Left ventricle myocardium inferior (tissue), 1 donor: ENCODE measurements at regions not wholly inside any gene's neighbourhood (a gene's known extent, or its start where the extent isn't known, plus 50 kb on each side); places are given as distances from the start of the nearest gene placed in this dataset.
"Not testable (repeated sequence)": the region's sequence is repeated elsewhere in the genome, so short reads cannot be mapped to it uniquely, and the experiment has no call there.

Experiments
- DNase-seq: peaks from one replicate; pipeline ENCODE4 v3.0.0-alpha.2; 2020
- H3K27ac ChIP-seq: fragments of 200-600 bp; replicated peaks from 2 replicates; pipeline ENCODE4 v1.8.0; 2021
- H3K27me3 ChIP-seq: fragments of 200-600 bp; 2 replicates; pipeline ENCODE4 v1.8.0; 2021; ENCODE audit warnings: low read depth
- H3K36me3 ChIP-seq: fragments of 200-600 bp; 2 replicates; pipeline ENCODE4 v1.8.0; 2021
- H3K4me1 ChIP-seq: fragments of 200-600 bp; 2 replicates; pipeline ENCODE4 v1.8.0; 2021
- H3K4me3 ChIP-seq: fragments of 200-600 bp; 2 replicates; pipeline ENCODE4 v1.8.0; 2021; ENCODE audit warnings: mild to moderate bottlenecking, moderate library complexity
- H3K9me3 ChIP-seq: fragments of 200-600 bp; replicated peaks from 2 replicates; pipeline ENCODE4 v1.8.0; 2021
- intact Hi-C: fragments of 100-400 bp; cut with micrococcal nuclease; formaldehyde crosslinking; loops from one replicate; pipeline ENCODE4 v1.11.0; 2022
- TF ChIP-seq, protein P1 (sequence below): fragments of 200-600 bp; IDR thresholded peaks from 2 replicates; pipeline ENCODE4 v1.8.0; 2021; ENCODE audit warnings: antibody characterized with exemption, mild to moderate bottlenecking, borderline replicate concordance
- donor health status: DM: no; HTN: yes; CAD: no; lungs with severe emphysema.

DNA sequence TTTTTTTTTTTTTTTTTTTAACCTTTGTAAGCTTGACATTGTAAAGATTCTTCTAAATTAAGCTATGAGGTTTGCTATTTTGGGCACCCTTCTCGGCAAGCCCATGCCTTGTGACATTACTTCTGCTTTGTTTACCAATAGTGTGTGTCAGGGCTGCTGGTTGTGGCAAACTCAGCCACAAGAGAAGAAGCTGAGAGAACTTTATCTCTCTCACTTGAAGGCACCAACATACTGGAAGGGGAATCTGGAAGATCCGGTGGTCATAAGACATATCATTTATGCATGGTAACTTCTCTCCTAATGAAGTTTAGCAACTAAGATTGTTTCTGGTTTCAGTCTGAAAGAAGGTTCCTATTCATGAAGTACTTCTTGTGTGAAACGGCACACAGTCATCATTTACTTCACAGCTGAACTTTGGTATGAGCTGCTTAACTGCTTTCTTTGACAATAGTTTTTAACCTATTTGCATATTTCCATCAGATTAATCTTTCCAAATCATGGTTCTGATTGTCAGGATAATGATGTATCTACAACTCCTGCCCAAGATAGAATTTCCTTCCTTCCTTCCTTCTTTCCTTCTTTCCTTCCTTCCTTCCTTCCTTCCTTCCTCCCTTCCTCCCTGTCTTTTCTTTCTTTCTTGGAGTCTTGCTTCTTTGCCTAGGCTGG lies 189.3 kb downstream of the NFKBIZ start:
- peaks cover 20% of the 10 kb centered on the region for H3K9me3 ChIP-seq
- intact Hi-C loops, result no loop called here
- TF ChIP-seq, protein P1, sequence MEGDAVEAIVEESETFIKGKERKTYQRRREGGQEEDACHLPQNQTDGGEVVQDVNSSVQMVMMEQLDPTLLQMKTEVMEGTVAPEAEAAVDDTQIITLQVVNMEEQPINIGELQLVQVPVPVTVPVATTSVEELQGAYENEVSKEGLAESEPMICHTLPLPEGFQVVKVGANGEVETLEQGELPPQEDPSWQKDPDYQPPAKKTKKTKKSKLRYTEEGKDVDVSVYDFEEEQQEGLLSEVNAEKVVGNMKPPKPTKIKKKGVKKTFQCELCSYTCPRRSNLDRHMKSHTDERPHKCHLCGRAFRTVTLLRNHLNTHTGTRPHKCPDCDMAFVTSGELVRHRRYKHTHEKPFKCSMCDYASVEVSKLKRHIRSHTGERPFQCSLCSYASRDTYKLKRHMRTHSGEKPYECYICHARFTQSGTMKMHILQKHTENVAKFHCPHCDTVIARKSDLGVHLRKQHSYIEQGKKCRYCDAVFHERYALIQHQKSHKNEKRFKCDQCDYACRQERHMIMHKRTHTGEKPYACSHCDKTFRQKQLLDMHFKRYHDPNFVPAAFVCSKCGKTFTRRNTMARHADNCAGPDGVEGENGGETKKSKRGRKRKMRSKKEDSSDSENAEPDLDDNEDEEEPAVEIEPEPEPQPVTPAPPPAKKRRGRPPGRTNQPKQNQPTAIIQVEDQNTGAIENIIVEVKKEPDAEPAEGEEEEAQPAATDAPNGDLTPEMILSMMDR, result no peak
- no peaks in the 10 kb centered on the region for H3K4me1 ChIP-seq
- DNase-seq, result no peak
- H3K27me3 ChIP-seq, result no peaks in the 10 kb centered on the region
- no peak overlapping the region for H3K4me3 ChIP-seq
- H3K27ac ChIP-seq, result no peak overlapping the region
- H3K36me3 ChIP-seq, result no peaks in the 10 kb centered on the region

DNA sequence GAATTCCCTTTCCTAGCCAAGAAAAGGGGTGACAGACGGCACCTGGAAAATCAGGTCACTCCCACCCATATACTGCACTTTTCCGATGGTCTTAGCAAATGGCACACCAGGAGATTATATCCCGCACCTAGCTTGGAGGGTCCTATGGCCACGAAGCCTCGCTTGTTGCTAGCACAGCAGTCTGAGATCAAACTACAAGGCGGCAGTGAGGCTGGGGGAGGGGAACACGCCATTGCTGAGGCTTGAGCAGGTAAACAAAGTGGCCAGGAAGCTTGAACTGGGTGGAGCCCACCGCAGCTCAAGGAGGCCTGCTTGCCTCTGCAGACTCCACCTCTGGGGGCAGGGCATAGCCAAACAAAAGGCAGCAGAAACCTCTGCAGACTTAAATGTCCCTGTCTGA lies 190.8 kb downstream of the NFKBIZ start:
- H3K27me3 ChIP-seq, H3K36me3 ChIP-seq, H3K27ac ChIP-seq, DNase-seq, H3K4me3 ChIP-seq, H3K4me1 ChIP-seq, intact Hi-C loops: not testable (repeated sequence)
- H3K9me3 ChIP-seq, result peaks cover 28% of the 10 kb centered on the region

DNA sequence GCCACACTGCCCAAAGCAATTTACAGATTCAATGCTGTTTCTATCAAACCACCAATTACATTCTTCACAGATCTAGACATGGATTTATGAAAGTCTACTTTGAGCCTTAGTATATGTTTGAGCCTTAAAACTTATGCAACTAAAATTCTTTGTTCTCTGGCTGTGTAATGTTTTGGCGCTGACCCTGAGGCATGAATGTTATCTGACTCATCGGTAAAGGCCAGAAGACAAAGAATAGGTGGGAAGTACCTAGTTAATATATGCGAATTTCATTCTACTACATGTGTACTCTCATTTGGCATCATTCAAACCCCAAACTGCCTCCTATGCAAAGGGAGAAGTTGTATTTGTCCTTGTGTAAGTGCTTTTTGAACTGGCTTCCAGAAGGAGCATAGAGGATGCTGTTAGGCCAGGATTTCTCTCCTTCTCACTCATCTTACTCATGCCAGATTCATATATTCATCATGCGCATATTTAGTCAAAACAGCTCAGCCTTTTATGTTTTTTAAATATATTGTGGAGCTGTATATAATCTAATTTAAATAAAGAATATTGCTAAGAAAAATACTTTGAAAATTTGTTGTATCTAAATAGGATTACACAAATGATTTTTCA lies 204.2 kb downstream of the NFKBIZ start:
- TF ChIP-seq, protein P1, result no peak
- H3K36me3 ChIP-seq, result no peaks in the 10 kb centered on the region
- H3K9me3 ChIP-seq, result peaks cover 8% of the 10 kb centered on the region
- H3K27ac ChIP-seq, result no peak overlapping the region
- no peaks in the 10 kb centered on the region for H3K4me1 ChIP-seq
- H3K27me3 ChIP-seq, result no peaks in the 10 kb centered on the region
- intact Hi-C loops, result no loop called here
- no peak for DNase-seq
- no peak overlapping the region for H3K4me3 ChIP-seq

DNA sequence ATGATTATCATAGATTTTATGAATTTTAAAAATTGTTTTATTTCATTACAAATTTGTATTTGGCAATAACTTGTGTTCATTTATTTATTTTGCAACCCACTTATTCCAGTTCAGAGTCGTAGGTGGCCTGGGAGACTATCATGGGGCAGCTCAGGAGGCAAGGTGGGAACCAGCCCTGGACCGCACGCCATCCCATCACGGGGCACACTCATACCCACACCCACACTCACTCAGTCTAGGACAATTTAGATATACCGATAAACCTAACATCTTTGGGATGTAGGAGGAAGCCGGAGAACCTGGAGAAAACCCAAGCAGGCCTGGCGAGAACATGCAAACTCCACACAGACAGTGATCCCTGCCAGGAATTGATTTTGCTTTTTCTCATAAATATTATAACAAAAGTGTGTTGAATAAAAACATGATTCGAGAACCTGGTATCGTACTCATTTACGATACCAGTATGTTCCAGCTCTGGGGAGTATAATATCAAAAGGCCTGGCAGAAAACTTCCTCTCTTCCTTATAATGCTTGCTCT lies 205.3 kb downstream of the NFKBIZ start:
- Histone ChIP-seq H3K27ac (no peak overlapping the region), H3K9me3 (no peaks in the 10 kb centered on the region), H3K36me3 (no peaks in the 10 kb centered on the region), H3K4me3 (no peak overlapping the region), H3K4me1 (no peaks in the 10 kb centered on the region), H3K27me3 (no peaks in the 10 kb centered on the region)
- TF ChIP-seq, protein P1, result no peak
- no peak for DNase-seq
- intact Hi-C loops, result no loop called here

DNA sequence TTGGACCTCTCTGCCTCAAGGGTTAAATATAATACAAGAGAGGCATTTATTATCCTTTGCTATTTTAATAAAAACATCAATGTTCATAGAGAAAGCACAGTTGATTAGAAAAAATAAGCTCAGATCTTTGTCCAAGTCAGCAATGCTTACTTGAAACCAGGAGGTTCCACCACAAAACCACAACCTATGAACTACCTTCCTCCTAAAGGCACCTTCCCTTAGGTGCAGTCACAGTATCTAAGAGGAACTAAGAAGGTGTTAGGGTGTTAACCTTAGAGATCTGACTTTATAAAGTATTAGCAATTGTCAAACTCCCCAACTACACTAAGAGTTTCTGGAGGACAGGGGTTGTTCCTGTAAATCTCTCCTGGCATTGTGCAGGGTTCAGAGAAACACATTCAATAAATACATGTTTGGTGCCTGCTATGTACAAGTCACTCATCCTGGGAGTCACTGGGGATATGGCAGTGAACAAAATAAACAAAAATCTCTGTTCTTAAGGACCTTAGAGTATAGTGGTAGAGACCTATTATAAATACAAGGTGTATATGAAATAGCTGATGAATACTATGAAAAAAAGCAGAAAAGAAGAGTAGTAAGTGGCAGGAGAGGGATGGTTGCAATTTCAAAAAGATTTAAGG lies 208.6 kb downstream of the NFKBIZ start:
- intact Hi-C loops, result no loop called here
- no peak overlapping the region for H3K27ac ChIP-seq

More for the DNA sequence above, 208.6 kb downstream of the NFKBIZ start:
- DNase-seq, result no peak
- Histone ChIP-seq H3K27me3 (no peaks in the 10 kb centered on the region), H3K4me3 (no peak overlapping the region), H3K4me1 (no peaks in the 10 kb centered on the region), H3K36me3 (no peaks in the 10 kb centered on the region), H3K9me3 (no peaks in the 10 kb centered on the region)
- TF ChIP-seq, protein P1, result no peak
